Motor neuron (in vitro differentiated cells): ENCODE measurements at regions not wholly inside any gene's neighbourhood (a gene's known extent, or its start where the extent isn't known, plus 50 kb on each side); places are given as distances from the start of the nearest gene placed in this dataset.

ENCODE experiments used
- ATAC-seq, 8 experiments: fragments of 200-7000 bp; cut with Tn5 transposase; replicated peaks in 6 of 8; 2 replicates each; pipeline ENCODE4 v1.8.0; 2021; ENCODE audit warnings: mild to moderate bottlenecking in 8 of 8, moderate library complexity in 8 of 8
- H3K27ac ChIP-seq, 2 donors: fragments of 250-450 bp; sonication (Bioruptor Pico); 2 replicates each; pipeline ENCODE4 v1.9.0; 2021; ENCODE audit warnings: antibody characterized with exemption in 2 of 2, mild to moderate bottlenecking in 2 of 2, moderate library complexity in 1 of 2
- H3K4me1 ChIP-seq, 2 donors: fragments of 250-450 bp; sonication (Bioruptor Pico); replicated peaks in 1 of 2; 2 replicates each; pipeline ENCODE4 v1.6.1; 2021; ENCODE audit warnings: antibody characterized with exemption in 2 of 2, mild to moderate bottlenecking in 2 of 2, moderate library complexity in 1 of 2
- H3K4me3 ChIP-seq, 5 donors: fragments of 250-450 bp; sonication (Bioruptor Pico); 2 replicates each; pipeline ENCODE4 v1.9.0; 2021; ENCODE audit warnings: antibody characterized with exemption in 5 of 5, mild to moderate bottlenecking in 5 of 5, moderate library complexity in 4 of 5
- WGBS, 10 experiments: fragments of 450-650 bp; shearing (Covaris generic); methylation state at CpG; one replicate each; pipeline ENCODE4 v1.0.0; 2022; 5-methylcytosine and 5-hydroxymethylcytosine counted together
- in situ Hi-C, 9 experiments: fragments of 400-800 bp; cut with MboI; loops; one replicate each; pipeline ENCODE4 v1.15.0; 2021; ENCODE audit warnings: low sequenced_read_pairs in 9 of 9, low pct_unique_long_range_greater_than_20kb in 2 of 9; ENCODE audit not compliant: unreplicated experiment in 9 of 9

DNA sequence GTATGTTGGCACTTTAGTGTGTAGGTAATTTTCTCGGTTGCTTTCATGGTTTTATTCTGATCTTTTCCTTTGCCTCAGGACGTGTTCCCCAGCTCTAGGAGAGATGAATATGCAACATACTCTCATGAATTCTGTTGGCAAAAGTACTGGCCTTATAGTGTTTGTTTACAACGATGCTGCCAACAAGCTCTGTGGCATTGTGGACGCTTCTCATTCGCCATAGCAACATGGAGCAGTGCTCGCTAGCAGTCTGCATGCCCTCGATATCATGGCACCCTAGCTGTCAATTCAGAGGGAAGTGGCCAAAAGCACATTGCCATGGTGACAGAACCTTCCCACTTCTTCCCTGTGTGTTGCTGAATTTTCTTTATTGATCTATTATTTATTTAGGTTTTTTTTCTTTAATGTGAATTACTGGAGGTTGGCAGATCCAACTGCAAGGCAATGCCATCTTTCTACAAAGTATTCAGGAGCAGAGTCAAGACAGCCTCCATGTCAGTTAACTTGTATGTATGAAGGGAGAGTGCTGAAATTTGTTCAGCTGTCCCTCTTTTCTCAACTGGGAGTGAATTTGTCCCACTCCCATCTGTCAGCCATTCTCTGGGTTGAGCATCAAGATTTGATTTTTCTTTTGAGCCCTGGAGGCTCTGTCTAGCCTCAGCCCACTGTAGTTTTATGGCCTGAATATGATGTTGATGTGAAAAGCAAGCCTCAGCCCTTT lies 224.9 kb upstream of the VCX3A start:
- in situ Hi-C loops = no loop called here
- Histone ChIP-seq H3K4me3 (no peak overlapping the region), H3K4me1 (no peaks in the 10 kb centered on the region), H3K27ac (no peak overlapping the region)
- ATAC-seq = peak in 3 of 8 experiments; percentile 27 to 86 (median 62)
- WGBS, 10 experiments = 71 to 100% (median 100%) methylated on average over 1 of the region's 7 CpGs; no CpG with 5 or more reads in 7 of the 10 experiments

DNA sequence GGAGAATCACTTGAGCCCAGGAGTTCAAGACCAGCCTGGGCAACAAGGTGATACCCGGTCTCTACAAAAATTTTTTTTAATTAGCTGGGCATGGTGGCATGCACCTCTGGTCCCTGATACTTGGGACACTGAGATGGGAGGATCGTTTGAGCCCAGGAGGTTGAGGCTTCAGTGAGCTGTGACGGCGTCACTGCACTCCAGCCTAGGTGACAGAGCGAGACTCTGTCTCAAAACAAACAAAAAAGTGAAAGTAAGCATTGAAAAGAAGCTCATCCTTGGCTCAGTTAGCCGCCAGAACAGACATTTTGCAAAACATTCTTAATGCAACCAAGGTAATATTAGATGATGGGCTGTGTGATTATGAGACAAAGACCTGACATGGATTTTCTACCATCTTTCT lies 223.3 kb upstream of the VCX3A start:
- ATAC-seq = no peak
- Histone ChIP-seq H3K4me1 (no peaks in the 10 kb centered on the region), H3K27ac (no peak overlapping the region), H3K4me3 (no peak overlapping the region)
- WGBS, 10 experiments = 29 to 91% (median 40%) methylated on average over 1 to 4 of the region's 6 CpGs; no CpG with 5 or more reads in 7 of the 10 experiments
- in situ Hi-C loops = no loop called here

DNA sequence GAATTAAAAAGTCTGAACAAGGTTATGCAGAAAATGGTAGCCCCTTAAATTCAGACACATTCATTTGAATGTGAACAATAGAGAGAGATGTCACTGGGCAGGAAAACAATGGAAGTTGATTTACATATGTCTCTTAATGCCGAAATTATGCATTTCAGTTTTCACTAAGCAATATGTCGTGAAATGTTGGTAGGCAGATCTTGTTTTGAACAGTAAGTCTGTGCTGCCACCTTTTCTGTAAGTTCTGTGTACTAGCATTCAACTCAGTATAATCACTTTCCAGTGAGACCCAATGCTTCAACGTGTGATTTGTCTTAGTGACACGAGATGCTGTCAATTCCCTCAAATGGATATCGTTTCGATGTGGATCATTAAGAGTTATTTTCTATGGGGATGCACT lies 222.7 kb upstream of the VCX3A start:
- H3K4me3 ChIP-seq = no peak overlapping the region
- no peak overlapping the region for H3K27ac ChIP-seq
- no peaks in the 10 kb centered on the region for H3K4me1 ChIP-seq
- in situ Hi-C loops = no loop called here
- ATAC-seq = no peak
- WGBS, 10 experiments = 14 to 100% (median 59%) methylated on average over 1 to 6 of the region's 6 CpGs; no CpG with 5 or more reads in 2 of the 10 experiments

DNA sequence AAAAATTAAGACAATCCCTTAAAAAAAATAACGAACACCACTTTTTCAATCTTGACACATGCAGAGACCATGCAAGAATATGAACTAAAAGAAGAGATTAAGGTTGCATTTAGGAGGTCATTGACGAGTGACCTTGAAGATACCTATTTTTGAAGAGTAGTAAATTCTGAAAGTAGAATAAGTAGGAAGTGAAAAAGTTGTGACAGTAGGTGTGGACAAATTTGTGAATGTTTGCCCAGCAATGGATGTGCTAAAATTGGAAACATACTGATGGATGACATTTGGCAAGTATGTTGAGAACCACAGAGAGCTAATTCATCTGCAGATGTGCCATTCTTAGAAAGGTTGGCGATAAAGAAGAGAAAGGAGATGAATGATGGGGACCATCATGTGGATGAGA lies 213.7 kb upstream of the VCX3A start:
- WGBS, 10 experiments = 0 to 54% (median 18%) methylated on average over 1 to 3 of the region's 3 CpGs; no CpG with 5 or more reads in 6 of the 10 experiments
- Histone ChIP-seq H3K27ac (no peak overlapping the region), H3K4me3 (no peak overlapping the region), H3K4me1 (no peaks in the 10 kb centered on the region)
- no peak for ATAC-seq
- in situ Hi-C loops = no loop called here

DNA sequence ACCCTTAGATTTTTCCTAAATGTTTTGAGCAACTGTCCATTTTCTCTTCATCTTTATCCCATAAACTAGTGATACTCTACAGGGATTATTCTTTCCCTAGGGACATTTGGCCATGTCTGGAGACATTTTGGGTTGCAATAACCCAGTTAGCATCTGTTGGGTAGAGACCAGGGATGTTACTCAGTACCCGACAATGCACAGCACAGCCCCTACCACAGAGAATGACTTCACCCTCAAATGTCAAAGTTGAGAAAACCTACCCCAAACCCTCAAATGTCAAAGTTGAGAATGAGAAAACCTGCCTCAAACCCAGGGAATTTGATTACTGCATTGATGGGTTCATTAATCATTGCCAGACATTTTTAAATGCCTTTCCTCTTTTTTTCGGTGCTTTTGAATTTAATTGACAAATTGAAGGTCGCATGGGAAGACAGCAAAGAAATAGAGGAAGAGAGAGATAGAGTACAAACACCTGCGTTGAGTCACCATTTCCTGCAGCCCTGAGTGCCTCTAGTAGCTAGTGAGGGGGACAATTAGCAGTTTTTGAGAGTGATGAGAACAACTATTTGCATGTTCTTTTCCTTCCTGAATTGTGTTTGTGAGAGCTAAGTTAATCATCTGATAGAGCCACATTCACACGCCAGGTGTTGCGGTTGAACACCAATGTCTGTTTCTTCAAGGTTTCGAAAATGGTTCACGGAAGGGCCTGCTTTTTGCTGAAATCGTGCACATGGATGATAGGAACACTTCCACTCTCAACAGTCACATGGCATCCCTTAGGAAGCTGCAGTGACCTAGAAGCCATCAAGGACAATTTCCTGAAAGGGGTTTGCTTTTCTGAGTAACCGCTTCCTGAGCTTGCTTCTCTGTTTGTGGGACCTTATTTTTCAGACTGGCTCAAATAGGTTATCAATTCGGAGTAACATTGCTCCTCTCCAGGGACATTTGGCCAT lies 203.9 kb upstream of the VCX3A start:
- no peaks in the 10 kb centered on the region for H3K4me1 ChIP-seq
- no peak overlapping the region for H3K27ac ChIP-seq
- in situ Hi-C loops = no loop called here
- H3K4me3 ChIP-seq = no peak overlapping the region
- 20 to 88% (median 68%) methylated on average over 2 to 10 of the region's 11 CpGs; no CpG with 5 or more reads in 5 of the 10 experiments for WGBS, 10 experiments
- no peak for ATAC-seq

DNA sequence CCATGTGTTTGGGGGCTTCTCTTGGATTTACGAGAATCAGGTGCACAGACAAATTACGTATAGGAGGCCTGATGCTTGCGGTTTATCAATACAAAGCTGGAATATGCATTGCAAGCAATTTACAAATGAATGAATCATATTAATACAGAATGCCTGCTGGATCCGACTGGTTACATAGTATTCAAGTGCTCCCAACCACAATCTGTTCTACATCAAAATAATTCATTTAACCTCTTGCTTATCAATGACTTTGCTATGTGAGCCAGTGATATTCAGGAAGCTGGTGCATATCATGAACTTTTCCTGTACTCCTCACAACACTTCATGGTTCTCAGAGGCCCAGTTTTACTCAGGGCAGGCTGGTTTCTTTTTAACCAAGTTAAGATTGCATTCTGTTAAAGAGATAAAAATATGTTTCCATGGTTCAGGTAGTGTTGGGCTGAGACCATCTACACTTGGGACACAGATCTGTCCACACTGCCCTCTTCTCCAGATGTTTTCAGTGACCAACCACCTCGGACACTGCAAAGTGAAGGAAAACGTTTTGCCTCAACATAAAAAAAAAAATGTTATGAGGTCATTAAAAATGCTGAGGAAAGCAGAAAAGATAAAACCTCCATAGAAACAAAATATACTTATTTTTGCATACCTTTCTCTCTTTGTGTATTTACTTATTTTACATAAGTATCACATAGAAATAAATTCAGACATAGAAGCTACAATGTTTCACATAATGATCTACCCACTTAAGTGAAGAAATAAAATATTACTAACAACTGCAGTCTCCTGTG lies 200.1 kb upstream of the VCX3A start:
- in situ Hi-C loops = no loop called here
- Histone ChIP-seq H3K4me1 (no peaks in the 10 kb centered on the region), H3K27ac (no peak overlapping the region), H3K4me3 (no peak overlapping the region)
- ATAC-seq = peak in 2 of 8 experiments; percentile 74 to 77
- 0 to 68% (median 8%) methylated on average over 1 to 6 of the region's 6 CpGs; no CpG with 5 or more reads in 4 of the 10 experiments for WGBS, 10 experiments

DNA sequence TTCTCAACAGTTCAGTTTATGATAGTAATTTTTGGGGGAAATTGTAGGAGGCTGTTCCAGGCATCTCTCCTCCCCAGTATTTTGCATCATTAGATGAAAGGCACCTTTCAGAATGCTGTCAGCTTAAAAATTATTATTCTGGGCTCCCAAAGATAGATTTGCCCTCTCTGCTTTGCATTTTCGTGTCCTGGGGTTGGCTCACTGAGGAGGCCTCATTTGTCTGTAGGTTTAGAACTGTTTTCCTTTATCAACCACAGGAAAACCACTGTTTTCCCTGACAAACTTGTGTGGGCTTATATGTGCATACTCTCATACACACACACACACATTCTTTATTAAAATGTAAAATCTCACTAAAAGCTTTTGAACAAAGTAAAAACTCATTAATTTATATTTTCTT lies 197.2 kb upstream of the VCX3A start:
- H3K4me3 ChIP-seq = no peak overlapping the region
- 0 to 60% (median 50%) methylated on average over 1 of the region's 1 CpG; no CpG with 5 or more reads in 7 of the 10 experiments for WGBS, 10 experiments
- no peak for ATAC-seq

DNA sequence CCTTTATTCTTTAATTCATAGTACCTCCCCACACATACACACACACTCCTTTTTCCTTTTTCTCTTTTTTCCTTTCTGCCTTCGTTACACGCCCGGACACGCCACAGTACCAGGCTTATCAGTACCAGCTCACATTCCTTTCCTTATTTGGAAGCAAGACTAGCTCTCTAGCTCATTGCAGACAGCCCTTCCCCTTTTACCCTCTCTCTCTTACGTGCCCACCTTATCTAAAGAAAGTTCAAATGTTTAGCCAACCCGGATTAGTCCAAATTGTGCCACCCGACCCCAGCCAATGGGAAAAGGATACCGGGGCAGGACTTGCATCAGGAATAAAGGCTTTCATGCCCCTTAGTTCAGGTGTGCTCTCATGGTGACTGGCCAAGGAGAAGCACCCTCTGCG lies 194.7 kb upstream of the VCX3A start:
- no peaks in the 10 kb centered on the region for H3K4me1 ChIP-seq
- ATAC-seq = no peak
- 44 to 100% (median 80%) methylated on average over 1 to 5 of the region's 9 CpGs; no CpG with 5 or more reads in 7 of the 10 experiments for WGBS, 10 experiments
- in situ Hi-C loops = no loop called here
- no peak overlapping the region for H3K4me3 ChIP-seq
- no peak overlapping the region for H3K27ac ChIP-seq

More for the DNA sequence above, 197.2 kb upstream of the VCX3A start:
- in situ Hi-C loops = no loop called here
- Histone ChIP-seq H3K4me1 (no peaks in the 10 kb centered on the region), H3K27ac (no peak overlapping the region)

DNA sequence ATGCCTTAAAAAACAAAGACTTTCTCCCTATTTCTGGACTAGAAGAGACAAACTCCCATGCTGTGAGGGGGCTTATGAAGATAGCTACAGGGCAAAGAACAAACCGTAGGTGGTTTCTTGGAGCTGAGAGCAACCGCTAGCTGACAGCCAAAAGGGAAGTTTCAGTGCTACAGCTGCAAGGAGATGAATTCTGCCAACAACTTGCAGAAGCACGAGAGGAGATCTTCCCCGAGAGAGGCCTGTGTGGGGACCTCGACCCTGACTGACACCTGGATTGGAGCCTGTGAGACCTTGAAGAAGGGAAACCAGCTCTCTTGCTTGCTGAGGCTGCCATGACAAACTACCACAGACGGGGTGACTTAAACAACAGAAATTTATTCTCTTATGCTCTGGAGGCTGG lies 183.8 kb upstream of the VCX3A start:
- Histone ChIP-seq H3K4me3 (no peak overlapping the region), H3K4me1 (no peaks in the 10 kb centered on the region), H3K27ac (no peak overlapping the region)
- ATAC-seq = no peak
- in situ Hi-C loops = no loop called here
- WGBS, 10 experiments = 0 to 100% (median 94%) methylated on average over 1 to 5 of the region's 6 CpGs; no CpG with 5 or more reads in 5 of the 10 experiments

DNA sequence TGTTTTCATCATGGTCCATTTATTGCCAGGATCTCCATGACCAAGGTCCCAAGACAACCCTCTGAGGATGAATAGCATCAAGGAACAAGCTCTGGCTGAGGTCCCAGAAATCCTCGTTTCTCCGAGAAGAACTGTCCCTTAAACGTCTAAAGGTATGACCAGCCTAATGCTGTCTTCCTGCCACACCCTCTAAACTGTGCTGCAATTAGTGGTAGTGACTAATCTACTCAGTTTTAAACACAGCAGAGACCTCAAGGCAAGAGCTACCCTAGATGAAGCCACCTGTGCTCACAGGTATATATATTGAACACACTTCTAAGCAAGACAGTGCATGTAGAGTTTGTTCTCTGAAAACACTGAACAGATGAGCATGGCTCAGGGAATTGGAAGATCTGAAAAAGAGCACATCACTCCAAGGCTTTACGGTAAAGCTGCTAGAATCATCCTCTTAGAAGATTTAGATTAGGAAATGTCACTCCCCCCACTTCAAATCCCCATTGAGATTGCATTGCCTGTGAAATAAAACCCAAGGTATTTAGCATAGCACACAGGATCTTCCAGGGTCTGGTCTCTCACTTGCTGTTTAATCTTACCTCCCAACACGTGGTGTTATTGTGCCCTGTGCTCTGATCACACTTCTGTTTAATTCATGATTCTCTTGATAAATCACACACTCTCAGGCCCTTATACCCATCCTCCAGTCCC lies 173.9 kb upstream of the VCX3A start:
- Histone ChIP-seq H3K4me3 (no peak overlapping the region), H3K4me1 (peaks cover 0 to 3% of the 10 kb centered on the region in 2 donors), H3K27ac (no peak overlapping the region)
- in situ Hi-C loops = no loop called here
- peak in 1 of 8 experiments; percentile 32 for ATAC-seq
- 93 to 100% methylated on average over 2 to 4 of the region's 5 CpGs; no CpG with 5 or more reads in 8 of the 10 experiments for WGBS, 10 experiments

DNA sequence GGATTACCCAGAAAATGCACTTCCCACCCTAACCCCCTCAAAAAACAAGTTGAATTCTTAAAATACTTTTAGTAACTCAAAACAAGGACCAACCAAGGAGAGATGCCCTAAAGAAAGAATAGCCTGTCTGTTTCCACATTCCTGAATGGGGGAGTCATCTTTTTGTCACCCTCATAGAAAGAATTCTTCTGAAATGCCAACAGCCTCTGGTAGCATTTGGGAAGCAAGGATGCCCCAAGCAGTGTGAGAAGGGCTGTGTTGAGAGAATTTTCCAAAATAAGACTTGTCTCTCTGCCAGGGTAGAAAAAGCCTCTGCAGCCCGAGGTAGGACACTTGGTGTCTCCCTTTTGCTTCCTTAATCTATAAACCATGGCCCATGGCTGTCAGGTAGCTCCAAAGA lies 173.1 kb upstream of the VCX3A start:
- no peak overlapping the region for H3K4me3 ChIP-seq
- no peak for ATAC-seq
- H3K4me1 ChIP-seq = peaks cover 0 to 3% of the 10 kb centered on the region in 2 donors
- WGBS, 10 experiments = 67% methylated on average over 1 of the region's 1 CpG; no CpG with 5 or more reads in 9 of the 10 experiments
- H3K27ac ChIP-seq = no peak overlapping the region
- in situ Hi-C loops = no loop called here

DNA sequence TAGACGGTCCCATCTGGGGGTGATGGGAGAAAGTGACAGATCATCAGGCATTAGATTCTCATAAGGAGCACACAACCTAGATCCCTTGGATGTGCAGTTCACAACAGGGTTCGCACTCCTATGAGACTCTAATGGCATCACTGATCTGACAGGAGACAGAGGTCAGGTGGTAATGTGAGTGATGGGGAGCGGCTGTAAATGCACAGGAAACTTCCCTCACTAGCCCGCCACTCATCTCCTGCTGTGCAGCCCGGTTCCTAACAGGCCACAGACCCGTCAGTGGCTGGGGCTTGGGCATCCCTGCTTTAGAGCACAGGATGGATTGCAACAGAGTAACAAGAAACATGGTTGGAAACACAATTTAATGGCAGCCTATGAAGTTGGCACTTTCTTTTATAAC lies 172.6 kb upstream of the VCX3A start:
- H3K4me3 ChIP-seq = no peak overlapping the region
- 10 to 70% (median 10%) methylated on average over 2 to 5 of the region's 6 CpGs; no CpG with 5 or more reads in 7 of the 10 experiments for WGBS, 10 experiments
- H3K27ac ChIP-seq = no peak overlapping the region
- ATAC-seq = no peak
- in situ Hi-C loops = no loop called here
- peaks cover 0 to 3% of the 10 kb centered on the region in 2 donors for H3K4me1 ChIP-seq
